HG03025 (cell line): ENCODE measurements at regions not wholly inside any gene's neighbourhood (a gene's known extent, or its start where the extent isn't known, plus 50 kb on each side); places are given as distances from the start of the nearest gene placed in this dataset.
"Not testable (repeated sequence)": the region's sequence is repeated elsewhere in the genome, so short reads cannot be mapped to it uniquely, and the experiment has no call there.

Experiments
- ATAC-seq: cut with Tn5 transposase; IDR thresholded peaks from one replicate; pipeline ENCODE4 v1.9.1; 2021; ENCODE audit warnings: mild to moderate bottlenecking, moderate library complexity; ENCODE audit not compliant: unreplicated experiment, low FRiP score

DNA sequence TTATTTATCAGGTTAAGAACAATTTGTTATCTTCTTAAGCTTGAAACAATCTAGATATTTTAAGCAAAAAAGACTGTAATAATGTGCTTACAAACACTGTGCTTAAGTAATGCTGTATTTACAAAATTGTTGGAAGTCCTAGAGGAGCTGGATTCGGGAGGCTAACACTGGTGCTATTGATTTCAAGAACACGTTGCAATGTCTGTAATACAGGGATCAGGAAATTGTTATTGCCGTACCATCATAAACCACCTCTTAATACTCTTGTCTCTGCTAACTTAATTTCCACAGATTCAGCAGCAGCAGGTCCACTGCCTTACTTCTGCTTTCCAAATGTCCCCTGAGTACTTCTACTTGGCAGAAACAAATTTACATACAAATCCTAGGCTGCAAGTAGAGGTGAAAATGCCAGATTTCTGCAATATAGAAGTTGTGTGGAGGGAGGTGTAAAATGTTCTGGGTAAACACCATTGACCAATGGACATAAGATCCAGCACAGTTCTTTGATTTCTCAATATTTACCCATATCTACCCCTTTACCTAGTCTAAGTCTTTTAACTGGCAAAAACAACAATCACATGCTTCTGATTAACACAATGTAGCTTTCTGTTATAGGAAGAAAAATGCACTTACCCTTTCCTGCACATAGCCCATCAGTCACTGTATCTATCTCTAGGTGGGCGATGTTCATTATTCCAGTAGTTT is 663.4 kb downstream of the TMTC2 start:
- ATAC-seq = no peak

DNA sequence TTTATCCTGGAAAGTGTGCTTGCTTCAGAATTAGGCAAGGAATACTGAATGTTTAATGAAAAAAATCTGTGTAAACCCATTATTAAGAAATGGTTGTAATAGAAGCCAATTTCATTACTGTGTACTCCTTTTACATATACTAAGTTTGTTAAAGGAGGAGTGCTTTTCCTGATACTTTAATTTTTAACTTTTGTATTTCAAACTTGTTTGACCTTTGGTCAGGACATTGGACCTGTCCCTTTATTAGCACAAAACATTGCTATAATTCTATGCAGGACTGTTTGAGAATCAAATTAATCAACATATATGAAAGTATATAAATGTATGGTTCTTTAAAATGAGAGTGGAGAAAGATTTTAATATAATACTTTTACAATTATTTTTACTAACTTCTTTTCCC is 659.6 kb downstream of the TMTC2 start:
- ATAC-seq = no peak

DNA sequence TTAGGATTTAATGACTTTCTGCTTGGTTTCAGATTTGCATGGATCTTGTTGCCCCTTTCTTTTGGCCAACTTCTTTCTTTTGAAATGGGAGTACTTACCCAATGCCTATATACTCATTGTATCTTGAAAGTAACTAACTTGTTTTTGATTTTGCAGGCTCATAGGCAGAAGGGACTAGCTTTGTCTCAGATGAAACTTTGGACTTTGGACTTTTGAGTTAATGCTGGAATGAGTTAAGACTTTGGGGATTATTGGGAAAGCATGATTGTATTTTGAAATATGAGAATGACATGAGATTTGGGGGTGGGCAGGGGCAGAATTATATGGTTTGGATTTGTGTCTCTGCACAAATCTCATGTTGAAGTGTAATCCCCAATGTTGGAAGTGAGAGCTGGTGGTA is 657.1 kb downstream of the TMTC2 start:
- no peak for ATAC-seq

DNA sequence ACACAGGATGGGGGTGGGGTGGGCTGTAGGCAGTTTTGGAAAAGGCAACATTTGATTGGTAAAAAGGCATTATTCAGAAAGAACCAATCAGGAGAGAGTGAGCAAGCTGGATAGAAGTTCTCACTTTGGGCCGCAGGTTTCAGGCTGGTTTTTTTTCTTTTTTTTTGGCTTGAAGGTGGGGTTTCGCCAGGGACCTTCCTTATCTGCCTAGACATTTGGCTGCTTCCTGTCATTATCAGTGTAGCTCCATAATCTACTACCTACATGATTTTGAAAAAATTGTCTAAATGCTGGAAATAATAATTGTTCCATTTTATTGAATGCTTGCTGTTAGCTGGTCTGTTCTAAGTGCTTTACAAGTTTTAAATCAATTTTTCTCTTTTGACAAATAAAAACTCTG is 649.0 kb downstream of the TMTC2 start:
- no peak for ATAC-seq

DNA sequence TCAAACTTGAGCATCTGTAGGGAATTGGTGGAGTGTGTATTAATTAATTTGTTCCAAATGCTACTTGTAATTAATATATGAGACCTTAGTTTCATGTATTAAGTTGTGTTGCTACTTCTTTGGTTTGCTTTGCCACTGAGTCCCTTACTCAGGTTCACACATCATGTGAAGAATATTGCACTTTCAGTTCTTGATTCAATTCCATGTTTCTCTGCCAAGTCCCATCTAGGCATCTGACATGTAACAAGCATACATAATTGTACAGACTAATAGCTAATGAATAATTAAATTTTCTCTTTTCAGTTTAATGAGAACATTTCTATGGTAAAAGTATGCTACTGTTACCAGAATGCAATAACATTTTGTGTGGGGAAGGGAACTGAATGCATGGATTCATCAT is 640.0 kb downstream of the TMTC2 start:
- no peak for ATAC-seq

DNA sequence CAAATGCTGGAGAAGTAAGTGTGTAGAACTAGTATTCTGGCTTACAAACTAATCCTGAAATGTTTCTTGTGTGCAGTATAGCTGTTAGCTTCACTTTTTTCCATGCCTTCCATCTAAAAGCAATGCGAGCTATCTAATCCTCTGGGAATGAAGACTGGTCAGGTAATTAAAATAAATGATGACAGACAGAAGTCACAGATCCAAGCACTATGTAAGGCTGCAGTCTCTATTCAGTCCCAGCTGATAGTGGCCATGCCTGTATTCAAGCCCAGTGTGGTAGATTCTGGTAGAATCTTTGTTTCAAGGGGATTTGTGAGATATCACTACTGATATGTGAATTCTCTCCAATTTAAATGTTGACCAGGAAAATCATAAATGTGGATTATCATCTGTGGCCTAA is 637.2 kb downstream of the TMTC2 start:
- no peak for ATAC-seq

DNA sequence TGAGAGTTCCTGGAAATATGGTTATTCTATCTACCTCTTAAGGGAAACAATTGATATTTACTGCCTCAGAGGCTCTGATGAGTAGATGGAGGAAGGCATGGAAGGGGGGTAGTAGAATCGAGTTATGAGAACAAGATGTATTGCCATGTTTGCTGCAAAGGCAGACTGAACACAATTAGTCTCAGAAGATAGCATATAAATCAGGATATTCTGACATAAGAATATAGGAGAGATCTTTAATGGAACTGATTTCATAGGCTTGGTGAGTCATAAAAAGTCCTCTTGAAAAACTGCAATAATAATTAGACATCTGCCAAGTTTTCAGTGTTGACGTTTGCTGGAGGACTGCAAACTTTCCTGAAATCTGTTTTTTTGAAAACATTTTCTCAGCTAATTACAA is 636.1 kb downstream of the TMTC2 start:
- no peak for ATAC-seq

DNA sequence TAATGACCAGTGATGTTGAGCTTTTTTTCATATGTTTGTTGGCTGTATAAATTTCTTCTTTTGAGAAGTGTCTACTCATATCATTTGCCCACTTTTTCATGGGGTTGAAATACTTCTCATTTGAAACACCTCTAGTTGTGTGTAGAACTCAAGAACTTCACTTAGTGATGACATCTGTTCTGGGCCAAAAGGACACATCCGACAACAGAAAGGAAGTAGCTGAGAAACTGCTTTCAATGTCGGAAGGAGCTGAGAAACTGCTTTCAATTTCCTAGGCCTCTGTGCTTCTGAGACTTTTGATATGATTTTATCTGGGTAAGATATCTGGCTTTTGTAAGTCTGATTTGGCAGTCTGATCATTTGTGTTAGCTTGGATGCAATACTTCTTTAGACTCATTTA is 635.3 kb downstream of the TMTC2 start:
- no peak for ATAC-seq

DNA sequence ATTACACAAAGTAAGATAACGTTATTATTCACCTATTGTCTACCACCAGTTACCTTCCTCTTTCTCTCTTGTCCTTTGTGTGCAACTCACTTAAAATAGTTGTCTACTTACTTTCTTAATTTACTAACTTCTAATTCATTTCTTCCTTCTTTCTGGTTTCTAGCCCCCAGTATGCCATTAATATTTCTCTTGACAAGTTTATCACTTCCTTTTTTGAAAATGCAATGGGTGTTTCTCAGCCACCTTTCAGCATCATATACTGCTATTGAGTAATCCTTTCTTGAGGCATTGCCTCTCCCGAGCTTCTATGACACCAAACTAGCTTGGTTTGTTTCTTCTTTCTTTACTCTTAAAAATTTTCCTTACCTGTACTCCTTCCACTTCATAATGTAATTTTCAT is 633.6 kb downstream of the TMTC2 start:
- ATAC-seq = no peak

DNA sequence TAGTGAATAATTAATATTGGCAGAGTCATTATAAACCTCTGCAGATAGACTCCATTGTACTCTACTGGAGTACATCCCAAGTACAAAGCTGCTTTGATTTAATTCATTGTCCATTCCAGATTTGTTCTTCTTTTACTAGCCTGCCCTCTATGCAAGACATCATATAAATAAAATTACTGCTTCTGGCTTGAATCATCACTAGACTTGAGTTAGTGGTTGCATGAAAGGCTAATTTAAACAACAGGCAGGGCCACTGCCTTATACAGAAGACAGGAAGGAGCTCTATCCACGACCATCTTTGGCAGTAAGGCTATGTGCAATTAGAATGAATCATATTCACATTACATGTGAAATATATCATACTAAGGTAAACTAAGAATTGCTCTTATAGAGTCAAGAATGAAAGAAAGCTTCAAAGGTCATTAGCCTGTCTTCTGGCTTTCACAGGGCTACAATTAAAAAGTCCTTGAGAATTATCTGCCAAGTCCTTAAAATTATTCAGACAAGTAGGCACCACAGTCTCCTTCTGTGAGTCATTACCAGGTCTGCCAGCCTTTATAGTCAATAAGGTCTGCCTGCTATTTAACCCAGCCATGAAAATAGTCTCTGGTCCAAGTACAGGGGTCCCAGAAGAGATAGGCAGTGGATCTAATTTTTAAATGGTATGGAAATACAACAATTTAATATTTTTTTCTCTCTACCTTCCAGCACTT is 631.8 kb downstream of the TMTC2 start:
- ATAC-seq = no peak

DNA sequence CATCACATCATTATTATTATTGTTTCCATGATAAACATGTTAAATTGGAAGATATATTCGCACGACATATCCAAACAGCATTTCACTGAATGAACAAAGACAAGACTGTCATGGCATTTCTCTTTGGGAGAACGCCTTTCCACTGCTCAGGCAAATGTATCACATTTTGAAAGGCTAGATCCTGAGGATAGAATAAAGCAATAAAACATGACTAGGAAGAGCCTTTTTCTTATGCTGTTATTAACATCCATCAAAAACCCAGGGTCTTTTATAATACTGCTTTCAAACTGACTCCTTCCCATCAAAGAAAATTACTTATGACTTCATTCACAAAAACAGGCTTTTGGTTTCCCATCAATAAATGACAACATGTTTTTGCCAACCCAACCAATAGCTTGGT is 630.9 kb downstream of the TMTC2 start:
- no peak for ATAC-seq

DNA sequence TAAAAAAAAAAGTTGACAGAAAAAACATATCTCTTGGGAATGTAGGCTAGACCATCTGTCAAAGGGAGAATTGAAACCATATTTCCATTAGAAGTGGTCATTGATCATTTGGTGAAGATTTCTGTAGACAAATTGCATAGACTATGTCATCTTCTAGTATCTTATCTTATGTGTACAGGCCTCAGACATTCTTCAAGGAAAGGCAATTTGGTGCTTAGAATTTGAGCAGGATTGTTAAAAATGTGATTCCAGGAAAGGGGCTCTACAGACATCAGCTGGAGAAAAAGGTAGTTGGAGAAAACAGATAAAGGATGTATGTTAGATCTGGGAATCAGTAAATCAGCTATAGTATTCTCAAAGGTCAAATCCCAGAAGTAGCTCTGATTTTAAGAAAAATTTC is 627.1 kb downstream of the TMTC2 start:
- no peak for ATAC-seq

DNA sequence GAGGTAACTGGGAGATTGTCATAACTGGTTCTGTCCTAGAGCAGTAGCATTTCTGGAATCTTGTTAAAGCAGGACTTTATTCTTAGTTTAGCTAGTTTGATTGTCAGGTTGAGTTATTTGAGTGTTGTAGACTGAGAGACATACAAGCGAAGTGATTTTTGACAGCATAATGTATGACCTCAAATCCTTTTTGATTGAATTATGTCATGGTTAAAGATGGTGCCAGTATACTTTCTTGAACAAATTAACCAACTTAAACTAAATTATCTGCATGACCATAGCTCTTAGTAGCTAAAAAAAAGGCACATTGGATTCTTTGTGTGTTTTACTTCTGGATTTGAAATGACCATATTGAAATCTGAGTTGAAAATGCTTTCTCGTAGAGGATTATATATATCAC is 626.6 kb downstream of the TMTC2 start:
- no peak for ATAC-seq

DNA sequence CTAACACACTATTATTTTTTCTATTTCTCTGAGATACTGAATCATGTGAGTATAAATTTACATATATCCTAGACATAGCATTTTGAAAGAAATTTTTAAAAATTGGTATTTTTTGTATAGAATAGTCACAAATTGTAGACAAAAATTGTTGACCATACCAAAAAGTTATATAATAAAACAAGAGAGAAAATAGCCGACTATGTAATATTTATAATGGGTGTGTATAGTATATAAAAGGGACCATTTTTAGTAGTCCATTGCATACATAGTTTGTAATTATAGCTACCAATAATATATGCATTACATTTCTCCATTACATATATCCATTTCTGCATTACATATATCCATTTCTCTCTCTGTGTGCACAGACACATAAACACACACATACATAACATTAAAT is 590.2 kb downstream of the TMTC2 start:
- ATAC-seq = no peak

DNA sequence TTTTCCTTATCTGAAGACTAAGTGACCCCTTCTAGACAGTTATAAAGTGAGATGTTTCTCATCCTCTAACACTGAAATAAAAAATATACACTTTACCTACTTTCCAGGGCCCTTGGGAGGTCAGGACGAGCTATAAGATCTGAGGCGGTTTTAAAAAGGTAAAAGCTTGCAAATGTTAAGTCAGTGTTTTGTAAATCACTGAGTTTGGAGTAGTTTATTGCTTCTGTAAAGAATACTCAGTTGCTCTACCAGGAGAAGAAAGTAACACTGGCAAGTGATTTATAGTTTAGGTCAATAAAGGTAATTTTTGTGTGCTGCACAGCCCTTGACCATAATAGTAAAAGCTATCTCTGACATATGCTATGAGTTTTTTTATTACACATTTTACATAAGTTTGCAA is 584.5 kb downstream of the TMTC2 start:
- ATAC-seq = no peak

DNA sequence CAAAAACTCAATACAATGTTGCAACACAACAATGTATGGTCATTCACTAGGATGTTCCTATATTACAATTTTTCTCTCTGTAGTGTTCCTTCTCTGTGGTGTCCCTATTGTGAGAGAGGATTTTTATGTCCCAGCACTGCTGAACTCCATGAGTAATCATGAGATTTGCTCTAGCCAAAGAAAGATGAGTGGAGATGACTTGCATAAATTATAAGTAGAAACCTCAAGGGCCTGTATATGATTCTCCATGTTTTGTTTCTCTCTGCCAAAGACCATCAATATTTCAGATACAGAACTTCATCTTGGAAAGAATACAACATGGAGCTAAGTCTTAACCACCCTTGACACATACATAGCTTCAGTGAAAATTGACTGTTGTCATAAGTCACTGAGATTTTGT is 579.1 kb downstream of the TMTC2 start:
- ATAC-seq = no peak

DNA sequence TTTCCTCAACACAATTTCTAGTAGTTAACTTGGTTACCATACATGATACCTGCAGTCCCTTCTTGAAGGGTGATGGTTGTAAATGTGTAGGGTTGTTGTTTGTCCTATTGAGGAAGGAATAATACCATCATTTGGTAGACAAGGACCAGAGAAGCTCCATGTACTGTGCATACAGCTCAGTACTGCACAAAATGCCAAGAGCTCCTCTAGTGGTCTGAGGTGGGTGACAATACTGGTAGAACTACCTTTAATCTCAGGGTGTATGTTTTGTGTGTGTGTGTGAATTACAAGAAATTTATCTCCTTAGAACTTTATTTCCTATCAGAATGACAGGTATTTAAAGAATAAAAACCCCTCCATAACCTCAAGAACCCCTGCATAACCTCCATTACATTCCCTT is 575.3 kb downstream of the TMTC2 start:
- ATAC-seq = no peak

DNA sequence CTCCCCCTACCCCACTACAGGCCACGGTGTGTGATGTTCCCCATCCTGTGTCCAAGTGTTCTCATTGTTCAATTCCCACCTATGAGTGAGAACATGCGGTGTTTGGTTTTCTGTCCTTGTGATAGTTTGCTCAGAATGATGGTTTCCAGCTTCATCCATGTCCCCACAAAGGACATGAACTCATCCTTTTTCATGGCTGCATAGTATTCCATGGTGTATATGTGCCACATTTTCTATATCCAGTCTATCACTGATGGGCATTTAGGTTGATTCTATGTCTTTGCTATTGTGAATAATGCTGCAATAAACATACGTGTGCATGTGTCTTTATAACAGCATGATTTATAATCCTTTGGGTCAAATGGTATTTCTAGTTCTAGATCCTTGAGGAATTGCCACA is 573.4 kb downstream of the TMTC2 start:
- not testable (repeated sequence) for ATAC-seq

DNA sequence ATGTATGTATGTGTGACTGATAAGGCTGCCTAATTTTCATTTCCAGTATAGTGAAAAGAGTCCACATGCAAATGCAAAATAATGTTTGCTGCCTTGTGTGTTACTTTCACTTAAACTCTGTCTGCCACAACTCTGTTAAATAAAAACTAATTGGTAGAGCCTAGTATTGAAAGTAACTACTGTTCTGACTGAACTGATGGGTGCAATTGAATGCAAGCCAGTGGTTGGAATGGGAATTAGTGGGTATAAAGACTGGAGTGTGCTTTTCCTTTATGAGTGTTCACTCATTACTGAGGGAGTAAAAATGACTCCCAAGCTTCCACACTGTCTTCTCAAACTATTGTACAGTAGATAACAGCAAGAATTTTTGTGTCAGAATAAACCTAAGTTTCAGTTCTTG is 571.0 kb downstream of the TMTC2 start:
- no peak for ATAC-seq

DNA sequence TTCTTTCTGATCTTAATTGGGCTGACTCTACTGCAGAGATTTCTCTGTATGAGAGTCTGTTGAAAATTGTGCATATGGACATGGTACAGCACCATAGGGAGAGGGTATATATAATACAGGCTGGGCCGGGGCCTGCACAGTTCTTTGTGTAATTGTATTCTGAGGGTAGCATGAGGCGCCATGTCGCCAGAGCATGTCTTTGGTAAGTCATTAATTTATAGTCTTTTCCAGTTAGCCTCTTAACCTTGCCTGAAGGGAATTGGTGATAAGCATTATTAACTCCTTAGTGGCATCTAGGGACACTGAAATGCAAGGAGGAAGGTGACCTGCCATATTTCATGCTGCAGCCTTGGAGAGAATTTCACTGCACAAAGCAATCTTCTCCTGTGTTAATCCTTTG is 569.9 kb downstream of the TMTC2 start:
- ATAC-seq = no peak

DNA sequence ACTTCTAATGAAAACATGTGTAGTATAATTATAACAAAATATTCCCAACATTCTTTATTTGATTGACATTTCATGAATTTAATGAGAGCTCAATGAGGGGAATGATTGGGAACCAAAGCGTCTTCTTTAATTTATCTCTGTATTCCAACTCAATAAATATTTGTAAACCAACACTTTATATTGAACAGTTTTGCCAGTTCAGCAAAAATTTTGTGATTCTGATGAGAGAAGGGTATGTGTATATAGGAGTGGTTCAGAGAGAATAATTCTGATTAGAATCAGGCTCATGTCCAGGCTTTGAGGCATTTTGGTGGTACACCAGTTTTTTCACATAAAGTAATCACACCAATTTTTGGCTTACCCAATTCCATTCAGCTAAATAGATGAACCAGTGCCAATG is 564.2 kb downstream of the TMTC2 start:
- no peak for ATAC-seq

DNA sequence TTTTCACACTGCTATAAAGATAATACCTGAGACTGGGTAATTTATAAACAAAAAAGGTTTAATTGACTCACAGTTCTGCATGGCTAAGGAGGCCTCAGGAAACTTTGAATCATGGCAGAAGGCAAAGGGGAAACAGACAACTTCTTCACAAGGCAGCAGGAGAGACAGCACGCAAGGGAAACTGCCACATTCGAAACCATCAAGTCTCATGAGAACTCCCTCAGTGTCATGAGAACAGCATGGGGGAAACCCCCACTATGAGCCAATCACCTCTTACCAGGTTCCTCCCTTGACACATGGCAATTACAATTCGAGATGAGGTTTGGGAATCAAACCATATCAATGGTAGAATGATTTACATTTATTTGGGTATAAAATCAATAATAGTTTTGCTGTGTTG is 558.5 kb downstream of the TMTC2 start:
- no peak for ATAC-seq
